AG20443 (cell line): ENCODE measurements at regions not wholly inside any gene's neighbourhood (a gene's known extent, or its start where the extent isn't known, plus 50 kb on each side); places are given as distances from the start of the nearest gene placed in this dataset.

Experiments used
- DNase-seq: peaks from one replicate; pipeline ENCODE4 v3.0.0; 2012; ENCODE audit warnings: low spot score, mixed read lengths

GRCh38 chr2:9105601-9106337 is 100.8 kb upstream of the ASAP2 start:
- no peak for DNase-seq

GRCh38 chr2:9103663-9104277 is 100.3 kb upstream of the MBOAT2 start:
- DNase-seq, result no peak

- DNase-seq, result no peak
Observed at GRCh38 chr2:9102861-9103662, 99.6 kb upstream of the MBOAT2 start.

- DNase-seq, result no peak
Observed at GRCh38 chr2:9101763-9102425, 98.4 kb upstream of the MBOAT2 start.

GRCh38 chr2:9100080-9100876 is 96.8 kb upstream of the MBOAT2 start:
- no peak for DNase-seq

DNA sequence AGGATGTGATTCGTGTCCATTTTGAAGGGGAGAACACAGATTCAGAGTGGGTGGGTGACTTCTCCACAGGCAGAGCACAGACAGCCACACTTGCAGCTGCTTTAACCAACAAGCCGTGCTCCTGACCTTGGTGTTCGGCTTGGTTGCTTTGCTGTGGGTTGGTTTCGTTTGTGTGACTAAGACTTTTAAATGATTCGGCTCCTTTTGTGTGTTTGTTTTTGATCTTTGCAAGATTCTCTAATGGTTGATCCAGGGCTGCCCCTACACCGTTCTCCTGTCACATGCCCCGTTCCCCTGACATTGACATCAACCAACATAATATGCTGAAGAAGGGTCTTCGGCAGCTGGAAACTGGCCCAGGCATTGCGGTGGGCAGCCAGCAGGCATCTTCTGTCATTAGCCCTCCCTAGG is 95.9 kb upstream of the MBOAT2 start:
- no peak for DNase-seq

GRCh38 chr2:9097892-9098291 is 94.4 kb upstream of the MBOAT2 start:
- DNase-seq, result no peak

DNA sequence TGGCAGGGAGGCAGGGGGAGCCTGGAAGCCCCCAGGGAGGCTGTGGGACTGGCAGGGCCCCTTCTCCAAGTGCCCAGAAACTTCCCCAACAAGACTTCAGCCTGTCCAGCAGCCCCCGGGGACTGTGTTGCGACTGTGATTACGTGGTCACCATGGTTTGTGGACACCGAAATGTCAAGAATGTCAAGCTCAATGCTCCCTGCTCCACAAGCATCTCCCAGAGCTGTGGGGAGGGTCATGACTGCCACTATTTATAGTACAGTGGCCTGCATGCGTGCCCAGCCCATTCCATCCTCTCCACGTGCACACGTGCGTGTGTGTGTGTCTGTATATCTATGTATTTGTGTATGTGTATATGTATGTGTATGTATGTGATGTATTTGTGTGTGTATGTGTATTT is 93.8 kb upstream of the MBOAT2 start:
- DNase-seq, result no peak

GRCh38 chr2:9096761-9097160 is 93.3 kb upstream of the MBOAT2 start:
- no peak for DNase-seq

DNA sequence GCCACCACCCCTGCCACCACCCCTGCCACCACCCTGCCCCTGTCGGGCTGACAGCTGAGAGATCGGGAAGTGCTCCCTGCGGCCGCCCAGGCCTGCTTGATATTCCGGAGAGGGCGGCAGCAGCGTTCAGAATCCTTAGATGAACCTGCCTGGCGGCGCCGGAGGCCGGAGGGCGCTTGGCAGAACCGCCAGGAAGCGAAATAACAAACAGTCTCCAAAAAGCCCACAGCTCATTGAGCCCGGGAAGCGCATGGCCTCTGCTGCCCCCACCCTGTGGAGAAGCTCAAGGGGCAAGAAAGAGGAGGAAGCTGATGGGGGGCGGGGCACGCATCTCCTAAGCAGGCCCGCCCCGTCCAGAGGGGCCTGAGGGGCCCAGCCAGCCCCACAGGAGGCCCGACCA is 92.2 kb upstream of the MBOAT2 start:
- peak; percentile 72 for DNase-seq

- DNase-seq, result no peak
Observed at GRCh38 chr2:9095226-9095625, 91.7 kb upstream of the MBOAT2 start.

GRCh38 chr2:9094117-9094516 is 90.6 kb upstream of the MBOAT2 start:
- DNase-seq, result no peak

DNA sequence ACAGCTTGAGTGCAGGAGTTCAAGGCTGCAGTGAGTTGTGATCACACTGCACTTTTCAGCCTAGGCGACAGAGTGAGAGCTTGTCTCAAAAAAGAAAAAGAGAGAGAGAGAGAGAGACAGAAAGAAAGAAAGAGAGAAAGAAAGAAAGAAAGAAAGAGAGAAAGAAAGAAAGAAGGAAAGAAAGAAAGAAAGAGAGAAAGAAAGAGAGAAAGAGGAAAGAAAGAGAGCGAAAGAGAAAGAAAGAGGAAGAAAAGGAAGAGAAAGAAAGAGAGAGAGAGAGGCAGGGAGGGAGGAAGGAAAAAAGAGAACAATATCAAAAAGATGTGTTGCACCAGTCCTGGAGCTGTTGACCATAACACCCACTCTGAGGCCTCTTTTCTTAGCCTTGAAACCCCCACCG is 89.8 kb upstream of the MBOAT2 start:
- DNase-seq, result no peak

GRCh38 chr2:9092383-9093282 is 89.1 kb upstream of the MBOAT2 start:
- DNase-seq, result peak; percentile 2

DNA sequence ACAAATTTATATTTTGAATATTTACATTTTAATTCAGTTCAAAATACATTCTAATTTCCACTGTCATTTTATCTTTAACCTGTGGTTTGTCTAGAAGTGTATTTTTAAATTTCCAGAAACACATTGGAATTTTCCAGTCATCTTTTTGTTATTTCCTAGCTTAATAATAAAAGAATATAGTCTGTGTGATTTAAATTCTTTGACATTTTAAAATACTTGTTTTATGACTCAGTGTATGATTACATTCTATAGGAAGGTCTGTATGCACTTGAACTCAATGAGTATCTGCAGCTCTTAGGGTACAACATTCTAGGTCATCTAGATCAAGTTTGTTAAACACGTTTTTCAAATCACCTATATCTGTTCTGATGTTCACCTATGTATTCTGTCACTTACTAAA is 88.3 kb upstream of the MBOAT2 start:
- no peak for DNase-seq

DNA sequence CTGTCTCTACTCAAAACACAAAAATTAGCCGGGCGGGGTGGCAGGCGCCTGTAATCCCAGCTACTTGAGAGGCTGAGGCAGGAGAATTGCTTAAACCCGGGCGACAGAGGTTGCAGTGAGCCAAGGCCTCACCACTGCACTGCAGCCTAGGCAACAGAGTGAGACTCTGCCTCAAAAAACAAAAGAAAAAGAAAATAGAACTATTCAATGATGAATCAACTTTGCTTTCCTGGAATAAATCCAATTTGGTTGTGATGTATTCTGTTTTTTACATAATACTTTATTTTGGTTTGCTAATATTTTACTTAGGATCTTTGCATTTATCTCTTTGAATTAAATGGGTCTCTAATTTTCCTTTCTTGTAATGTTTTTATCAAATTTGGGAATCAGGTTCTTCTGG is 86.3 kb upstream of the MBOAT2 start:
- no peak for DNase-seq

- DNase-seq, result no peak
Observed at GRCh38 chr2:9087121-9087681, 83.7 kb upstream of the MBOAT2 start.

DNA sequence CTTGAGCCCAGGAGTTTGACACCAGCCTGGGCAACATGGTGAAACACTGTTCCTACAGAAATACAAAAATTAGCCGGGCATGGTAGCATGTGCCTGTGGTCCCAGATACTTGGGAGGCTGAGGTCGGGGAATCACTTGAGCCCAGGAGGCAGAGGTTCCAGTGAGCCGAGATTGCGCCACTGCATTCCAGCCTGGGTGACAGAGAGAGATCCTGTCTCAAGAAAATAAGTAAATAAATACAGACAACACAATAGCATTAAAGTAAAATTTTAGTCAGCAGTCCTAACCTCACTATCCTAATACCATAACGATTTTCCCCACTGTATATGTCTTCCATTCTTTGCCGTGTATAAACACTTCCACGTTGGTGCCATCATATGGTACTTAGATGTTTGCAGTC is 83.0 kb upstream of the MBOAT2 start:
- DNase-seq, result no peak

DNA sequence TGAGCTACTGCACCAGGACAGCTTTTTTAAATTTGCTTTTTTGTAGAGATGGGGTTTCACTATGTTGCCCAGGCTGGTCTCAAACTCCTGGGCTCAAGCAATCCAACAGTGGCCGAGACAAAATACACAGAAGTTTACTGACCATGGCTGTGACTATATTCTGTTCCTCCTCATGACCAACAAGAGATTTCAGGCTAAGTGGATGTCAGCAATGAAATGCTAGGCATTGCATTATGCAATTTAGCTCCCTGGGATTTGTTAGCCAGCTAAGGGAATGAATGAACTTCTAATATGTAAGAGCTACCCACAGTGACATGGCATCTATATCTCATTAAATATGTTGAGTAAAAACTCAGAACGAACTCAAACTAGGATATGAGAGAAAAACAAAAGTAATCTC is 81.9 kb upstream of the MBOAT2 start:
- DNase-seq, result peak; percentile 22

- DNase-seq, result no peak
Observed at GRCh38 chr2:9083287-9083686, 79.8 kb upstream of the MBOAT2 start.
